NCI-H2107 (cell line): ENCODE measurements at regions not wholly inside any gene's neighbourhood (a gene's known extent, or its start where the extent isn't known, plus 50 kb on each side); places are given as distances from the start of the nearest gene placed in this dataset.

Source experiments
- DNase-seq: peaks from one replicate; lab custom pipeline; 2025; lab: John Stamatoyannopoulos, UW

DNA sequence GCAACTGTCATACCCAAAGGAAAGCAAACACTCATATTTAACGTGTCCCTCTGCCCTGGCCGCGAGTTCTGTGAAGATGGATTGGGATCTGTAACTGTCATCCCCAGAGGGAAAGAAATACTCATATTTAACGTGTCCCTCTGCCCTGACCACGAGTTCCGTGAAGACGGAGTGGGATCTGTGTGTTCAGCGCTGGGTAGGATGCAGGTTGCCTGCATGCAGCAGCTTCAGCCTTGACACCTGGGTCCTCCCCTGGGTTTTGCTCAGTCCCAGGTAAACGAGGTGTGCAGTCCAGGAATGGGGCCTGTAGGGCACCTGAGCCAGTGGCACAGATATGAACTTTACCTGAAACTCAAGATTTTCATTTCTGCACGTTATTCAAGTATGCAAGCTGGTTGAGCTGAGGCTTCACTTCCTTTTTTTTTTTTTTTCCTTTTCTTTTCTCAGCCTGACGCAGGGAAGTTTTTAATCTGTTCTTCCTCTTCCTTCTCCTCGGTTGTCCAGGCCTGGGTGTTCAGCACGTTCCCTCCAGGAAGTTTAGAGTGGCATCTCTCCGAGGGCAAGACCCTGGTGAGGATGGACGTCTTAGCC, 159.0 kb upstream of the SHH start:
- DNase-seq, result no peak

DNA sequence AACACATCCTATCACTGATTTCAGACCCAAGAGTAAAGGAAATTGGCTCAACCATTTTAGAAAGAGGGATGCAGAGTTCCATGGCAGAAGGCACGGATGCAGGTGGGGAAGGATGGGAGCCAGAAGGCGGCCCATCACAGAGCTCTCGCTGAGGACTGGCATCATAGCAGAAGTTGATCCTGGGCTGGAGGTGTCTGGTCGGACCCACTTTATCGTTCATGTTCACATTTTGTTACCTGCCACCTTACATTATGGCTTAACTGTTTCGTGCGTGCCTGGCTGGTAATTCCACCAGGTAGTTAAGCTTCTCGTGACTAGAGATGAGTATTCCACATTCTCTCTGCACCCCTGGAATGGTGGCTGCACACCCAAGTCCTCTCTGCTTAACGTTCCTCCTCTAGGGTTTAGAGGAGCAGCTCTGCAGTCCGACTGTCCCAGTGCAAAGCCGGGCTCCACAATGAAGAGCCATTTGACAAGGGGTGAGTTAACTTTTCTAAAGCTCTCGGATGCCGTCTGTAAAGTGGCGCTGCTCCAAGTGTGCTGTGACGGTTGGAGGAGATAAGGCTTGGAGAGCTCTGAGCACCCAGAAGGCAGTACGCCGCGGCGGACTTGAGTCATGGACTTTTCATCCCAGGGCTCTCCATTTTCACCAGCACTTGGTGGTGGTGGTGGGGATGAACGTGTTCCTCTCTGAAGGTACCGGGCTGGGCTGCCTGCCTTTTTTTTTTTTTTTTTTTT, 157.1 kb upstream of the SHH start:
- no peak for DNase-seq

DNA sequence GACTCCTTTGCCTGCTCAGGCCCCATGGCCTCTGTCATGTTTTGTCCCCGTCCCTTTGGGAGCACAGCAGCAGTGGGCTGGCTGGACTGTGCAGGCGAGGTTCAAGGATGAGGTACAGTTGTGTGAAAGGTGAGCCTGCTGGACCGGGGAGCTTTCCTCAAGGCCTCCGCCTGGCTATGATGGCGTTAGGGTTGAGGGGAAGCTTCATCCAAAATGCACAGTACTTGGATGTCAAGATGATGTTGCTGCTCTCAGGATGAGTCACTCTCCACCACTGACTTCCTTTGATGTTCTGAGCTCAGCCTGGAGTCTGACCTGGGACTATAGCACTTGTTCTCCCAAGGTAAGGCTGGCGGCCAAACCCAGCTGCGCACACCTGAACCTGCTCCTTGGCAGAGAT, 152.7 kb upstream of the SHH start:
- no peak for DNase-seq

DNA sequence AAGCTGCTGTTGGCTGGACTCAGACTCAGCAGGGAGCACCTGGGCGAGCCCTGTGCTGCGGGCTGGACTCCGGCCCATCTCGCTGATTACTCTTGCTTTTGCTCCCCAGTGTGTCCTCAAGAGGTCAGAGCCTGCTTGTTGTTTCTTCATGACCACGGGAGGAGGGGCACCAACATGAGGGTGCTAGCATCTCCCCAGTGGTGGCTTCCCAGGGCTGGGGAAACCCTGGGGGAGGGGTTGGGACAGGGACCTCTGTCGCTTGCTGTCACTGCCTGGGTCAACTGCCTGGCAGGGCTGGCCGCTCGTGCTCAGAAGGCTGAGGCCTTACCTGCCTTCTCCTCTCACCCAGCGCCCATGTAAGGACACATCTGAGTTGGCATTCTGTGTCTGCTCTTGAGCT, 152.3 kb upstream of the SHH start:
- no peak for DNase-seq

DNA sequence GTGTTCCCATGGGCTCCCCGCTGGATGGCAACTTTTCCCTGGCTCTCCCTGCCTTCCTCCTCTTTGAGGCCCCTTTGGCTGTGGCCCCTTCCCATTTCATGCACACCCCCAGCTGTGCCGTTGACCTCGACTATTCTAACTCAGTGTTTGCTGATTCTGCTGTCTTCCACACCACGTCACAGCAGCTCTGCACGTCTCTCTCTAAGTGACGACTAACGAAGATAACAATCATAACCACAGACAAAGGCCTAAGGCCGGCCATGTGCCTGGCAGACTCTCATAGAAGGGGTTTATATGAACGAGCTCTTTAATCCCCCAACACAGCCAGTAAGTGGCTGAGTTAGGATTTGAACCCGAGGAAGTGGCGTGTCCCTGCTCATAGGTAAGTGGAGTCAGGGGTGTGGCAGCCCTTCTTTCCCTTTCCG, 151.5 kb upstream of the SHH start:
- no peak for DNase-seq

DNA sequence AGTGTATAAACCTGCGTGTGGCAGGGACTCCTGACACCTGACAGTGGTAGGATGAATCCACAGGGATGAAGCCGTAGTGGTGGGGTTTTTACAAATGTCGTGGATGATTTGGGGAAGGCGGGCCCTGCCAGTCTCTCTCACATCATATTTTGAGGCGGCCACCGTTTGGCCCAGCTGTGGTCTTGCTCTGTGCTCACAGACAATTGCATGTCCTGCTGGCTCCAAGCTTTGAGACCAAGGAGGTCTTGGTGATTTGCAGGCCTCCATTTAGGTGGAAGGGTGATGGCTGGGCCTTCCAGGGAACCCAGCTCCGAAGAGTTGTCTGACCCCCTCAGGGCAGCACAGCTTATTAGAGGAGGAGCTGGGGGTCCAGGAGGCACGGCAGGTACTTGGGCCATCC, 151.1 kb upstream of the SHH start:
- no peak for DNase-seq

DNA sequence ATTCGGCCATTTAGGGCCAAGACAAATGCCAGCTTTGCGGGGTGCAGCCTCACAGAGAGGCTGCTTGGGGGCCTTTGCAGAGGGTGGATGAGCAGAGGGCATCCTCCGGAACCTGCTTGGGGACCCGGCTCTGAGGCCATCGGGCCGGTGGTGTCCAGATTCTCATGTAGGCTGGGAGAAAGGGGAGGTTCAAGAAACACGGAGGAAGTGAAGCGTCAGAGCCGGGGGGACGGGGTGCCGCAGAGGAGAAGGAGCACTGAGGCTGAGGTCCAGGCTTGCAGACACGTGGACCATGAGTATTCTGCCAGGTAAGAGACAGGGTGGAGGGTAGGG, 150.7 kb upstream of the SHH start:
- DNase-seq, result no peak

DNA sequence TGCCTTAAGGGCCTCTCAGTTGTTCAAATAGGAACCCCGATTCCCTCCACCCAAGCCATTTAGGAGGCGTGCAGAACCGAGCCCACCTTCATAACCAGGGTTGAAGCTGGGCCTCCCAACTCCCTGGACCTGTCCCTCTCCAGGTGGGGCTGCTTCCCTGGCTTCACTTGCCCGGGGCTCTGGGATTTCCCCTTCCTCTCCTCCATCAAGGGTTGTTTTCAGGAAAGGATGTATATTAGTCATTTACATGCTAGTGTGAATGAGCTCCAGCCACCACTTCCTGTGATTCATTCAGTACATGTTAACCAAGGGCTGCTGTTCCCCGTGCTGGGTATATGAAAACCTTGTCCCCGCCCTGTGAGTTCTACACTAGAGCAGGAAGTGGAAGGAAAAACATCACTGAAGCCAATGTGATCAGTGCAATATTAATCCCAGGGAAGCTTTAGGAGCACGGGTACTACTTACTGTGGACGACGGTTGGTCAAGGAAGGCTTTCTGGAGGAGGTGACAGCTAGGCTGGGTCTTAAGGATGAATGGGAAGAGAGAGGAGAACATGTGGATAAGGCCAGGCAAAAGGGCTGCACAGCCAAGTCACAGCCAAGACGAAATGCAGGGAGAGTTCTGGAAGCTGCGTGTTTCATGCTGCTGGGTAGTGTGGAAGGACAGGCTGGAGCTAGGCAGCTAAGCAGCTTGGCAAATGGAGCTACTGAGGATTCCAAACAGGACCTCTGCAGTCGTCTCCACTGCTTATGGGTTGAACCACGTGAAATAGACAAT, 150.1 kb upstream of the SHH start:
- DNase-seq, result no peak

DNA sequence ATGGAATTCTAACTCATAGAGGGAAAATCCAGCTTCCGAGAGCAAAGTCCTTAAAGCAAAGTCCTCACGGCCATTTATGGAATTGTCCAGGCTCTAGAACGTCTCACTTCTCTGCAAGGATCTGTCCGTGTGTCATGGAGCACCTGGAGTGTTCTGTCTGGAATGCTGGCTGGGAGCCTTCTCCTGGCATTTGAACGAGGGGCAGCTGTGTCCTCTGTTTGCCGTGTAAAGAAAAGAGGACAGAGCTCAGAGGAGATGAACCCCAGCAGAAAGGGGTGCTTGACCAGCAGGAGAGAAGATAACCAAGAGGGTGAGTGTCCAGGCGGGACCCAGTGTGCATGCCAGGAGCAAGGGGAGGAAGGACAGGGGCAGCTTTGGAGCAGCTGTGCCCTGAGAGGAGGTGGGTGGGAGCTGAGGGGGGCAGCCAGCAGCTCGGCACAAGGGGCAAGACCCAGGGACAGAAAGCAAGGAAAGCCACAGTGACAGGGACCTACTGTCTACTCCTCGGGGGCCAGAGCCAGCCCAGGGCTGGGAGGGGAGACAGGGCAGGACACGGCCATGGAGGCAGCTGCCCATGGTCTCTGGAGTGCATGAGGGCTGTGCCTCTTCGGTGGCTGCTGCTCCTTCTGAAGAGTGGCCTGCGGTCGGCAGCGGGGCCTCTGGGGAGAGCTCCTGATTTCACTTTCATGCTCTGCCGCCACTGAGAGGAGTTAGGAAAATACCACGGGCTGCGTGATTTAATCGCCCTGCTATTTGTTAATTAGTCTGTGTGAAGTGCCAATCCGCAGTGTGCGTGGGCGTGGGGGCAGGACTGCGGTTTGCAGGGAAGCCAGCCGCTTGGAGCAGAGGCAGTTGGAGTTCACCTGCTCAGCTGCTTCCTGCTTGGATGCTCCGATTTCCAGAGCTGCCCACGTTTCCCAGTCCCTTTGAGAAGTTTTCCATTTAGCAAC, 149.3 kb upstream of the SHH start:
- peak; percentile 58 for DNase-seq

DNA sequence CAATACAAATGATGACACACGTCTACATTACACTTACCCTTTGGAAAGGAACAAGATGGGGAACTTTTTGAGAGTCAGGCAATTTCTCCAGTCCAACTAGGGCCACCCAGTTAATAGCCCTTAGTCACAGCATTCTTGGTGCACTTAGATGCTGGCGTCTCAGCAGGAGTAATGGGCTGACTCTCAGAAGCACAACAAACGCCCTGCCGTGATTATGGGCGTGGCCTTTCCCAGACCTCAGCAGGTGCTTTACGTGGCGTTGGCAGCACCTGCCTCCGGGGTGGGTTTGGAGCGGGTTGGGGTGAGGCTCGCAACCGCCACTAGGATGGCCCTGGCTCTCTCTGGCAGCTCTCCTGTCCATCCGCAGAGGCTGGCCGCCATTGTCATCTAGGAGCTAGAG, 147.6 kb upstream of the SHH start:
- DNase-seq, result peak; percentile 6

DNA sequence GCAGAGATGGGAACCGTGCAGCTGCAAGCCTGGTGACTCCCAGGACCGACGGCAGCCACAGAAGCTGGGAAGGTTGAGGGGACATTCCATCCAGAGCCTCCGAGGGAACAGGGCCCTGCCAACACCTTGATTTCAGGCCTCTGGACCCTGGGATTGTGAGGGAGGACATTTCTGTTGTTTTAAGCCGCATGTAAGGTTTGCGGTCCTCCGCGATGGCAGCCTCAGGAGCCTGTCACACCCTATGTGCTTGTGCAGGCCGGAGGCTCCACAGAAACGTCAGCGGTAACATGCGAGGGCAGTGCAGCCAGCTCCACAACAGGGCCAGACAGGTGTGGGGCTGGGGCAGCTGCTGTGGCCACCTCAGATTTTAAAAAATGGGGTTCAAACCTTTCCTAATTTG, 144.7 kb upstream of the SHH start:
- DNase-seq, result no peak

DNA sequence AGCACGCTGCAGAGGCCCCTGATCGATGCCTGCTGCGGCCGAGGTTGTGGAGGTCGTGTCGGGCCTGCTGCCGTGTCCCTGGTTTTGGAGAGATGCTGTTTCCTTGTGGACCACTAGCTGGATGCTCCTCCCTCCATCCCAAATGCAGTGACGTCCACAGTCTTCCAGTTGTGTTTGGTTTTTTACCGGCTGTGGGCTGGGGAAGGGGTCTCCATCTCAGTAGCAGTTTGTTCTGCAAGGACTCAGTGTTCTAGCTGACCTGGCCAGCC, 143.0 kb upstream of the SHH start:
- no peak for DNase-seq

DNA sequence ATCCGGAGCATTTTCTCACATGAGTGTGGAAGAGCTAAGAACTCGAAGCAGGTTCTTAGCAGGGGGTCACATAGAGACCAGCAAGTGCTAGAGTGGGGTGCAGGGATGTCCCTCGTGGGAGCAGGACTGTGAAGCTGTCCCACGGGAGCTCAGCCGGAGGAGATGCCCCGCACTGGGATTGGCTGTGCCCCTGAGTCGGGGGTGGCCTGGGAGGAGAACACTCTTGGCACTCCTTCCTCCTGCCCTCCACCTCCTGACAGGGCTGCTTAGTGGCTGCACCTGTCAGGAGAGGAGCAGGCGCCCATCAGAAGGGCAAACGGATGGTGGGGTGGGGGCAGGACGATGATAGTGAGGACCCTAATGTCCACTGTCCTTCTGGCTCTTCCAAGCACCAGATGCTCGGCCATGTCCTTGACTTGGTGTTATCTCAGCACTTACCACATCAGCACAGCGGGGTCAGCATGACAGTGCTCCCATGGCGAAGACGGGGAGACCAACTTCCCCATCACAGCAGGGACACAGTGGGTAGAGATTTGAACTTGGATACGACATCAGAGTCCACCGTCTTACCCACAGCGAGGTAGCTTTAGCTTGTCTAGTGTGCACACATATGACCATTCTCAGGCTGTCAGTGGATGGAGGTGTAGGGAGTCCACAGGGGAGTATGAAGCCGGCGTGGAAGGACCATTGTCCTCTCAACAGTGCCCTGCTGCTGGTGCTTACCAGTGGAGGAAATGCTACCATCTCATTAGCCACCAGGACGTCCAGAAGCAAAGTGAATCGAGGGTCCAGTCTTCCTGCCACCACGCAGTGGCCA, 142.5 kb upstream of the SHH start:
- DNase-seq, result no peak

DNA sequence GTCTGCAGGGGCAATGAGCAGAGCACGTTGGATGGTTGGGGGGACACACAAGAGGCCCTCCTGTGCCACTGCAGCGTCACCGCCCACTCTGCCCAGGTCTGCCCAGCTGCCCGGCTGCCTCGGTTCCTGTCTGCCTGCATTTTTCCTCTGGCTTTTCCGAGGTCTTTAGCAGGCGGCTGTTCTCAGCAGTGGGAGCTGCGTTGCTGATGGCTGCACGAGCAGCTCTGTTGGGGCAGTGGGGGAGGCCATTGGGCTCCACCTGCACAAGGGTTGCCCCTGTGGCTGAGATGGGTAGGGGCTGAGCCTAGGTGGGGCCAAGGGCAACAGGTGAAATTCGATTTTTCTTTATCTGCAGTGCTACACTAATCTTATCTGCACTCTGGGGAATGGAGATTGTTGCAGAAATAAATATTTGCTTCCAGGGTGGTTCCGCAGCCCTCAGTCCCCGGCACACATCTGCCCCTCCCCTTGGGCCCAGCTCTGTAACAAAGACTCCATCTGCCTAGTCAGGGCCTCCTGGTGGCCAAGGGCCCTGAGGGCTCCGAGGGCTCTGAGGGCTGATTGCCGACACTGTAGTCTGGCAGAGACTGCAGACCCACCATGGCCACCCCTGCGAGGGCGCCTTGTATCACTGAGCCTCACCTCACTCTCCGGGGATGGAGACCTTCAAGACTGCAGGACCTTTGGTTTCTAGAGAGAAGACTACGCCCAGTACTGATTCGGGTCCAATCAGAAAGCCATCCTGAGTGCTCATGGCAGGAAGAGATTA, 141.7 kb upstream of the SHH start:
- DNase-seq, result no peak

DNA sequence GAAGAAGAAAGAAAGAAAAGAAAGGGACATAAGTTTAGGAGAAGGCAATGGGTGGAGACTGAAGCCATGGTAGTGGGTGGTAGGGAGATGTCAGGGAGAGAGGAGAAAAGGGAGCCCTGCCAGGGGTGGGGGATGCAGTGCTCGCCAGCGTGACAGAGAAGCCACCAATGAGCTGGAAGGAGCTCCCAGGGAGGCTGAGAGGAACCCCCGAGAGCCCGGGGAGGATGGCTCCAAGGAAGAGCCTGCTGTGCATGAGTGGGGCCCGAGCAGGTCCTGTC, 141.2 kb upstream of the SHH start:
- DNase-seq, result no peak

DNA sequence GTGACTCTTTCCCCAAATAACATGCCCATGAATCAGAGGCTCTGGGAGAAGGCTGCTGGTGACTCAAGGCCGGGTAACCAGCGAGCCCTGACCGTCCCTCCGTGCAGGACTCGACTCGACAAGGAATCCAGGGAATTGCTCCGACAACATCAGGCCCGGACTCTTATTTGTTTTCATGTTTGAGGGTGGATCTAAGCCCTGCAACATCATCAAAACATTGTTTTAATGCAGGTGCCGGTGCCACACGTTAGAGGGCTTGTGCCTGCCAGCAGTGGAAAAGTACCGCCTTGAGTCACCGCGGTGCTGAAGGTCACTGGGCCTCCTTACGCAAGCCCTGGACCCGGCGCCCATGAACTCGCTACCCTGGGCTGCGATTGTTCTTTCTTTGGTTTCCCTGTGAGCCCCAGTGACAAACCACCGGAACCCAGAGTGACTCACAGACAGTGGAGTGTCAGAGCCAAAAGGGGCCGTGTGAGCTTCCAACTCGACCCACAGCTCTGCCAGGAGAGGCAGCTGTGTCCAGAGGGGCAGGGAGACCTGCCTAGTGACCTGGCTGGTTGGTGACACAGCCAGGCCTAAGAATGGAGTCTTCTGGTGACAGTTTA, 139.4 kb upstream of the SHH start:
- no peak for DNase-seq

DNA sequence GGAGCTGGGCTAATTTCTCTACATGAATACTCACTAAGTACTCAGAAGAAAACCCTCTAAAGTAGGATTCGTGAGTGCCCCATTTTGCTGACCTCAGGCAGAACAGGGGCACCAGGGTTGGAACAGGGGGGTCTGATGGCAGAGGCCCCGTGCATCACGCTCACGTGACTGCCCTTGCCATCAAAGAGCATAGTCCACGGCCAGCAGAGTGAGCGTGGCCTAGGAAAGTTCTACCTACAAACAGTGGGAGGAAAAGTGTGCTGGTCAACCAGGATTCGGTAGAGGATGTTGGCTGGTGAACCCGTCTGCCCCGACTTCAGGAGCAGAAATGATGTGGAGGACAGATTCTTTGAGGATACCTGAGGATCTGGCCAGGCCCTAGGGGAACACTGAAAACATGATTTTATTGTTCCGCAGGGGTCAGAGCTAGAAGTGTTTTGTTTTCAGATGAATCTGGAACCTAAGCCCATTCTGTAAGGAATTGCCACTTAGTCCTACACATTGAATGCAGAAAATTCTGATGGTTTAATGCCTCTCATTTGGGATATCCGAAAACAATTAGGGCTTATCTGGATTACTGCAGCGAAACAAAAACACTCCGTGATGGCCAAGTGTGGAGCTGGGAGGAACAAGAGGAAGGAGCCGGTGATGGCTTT, 138.8 kb upstream of the SHH start:
- no peak for DNase-seq

DNA sequence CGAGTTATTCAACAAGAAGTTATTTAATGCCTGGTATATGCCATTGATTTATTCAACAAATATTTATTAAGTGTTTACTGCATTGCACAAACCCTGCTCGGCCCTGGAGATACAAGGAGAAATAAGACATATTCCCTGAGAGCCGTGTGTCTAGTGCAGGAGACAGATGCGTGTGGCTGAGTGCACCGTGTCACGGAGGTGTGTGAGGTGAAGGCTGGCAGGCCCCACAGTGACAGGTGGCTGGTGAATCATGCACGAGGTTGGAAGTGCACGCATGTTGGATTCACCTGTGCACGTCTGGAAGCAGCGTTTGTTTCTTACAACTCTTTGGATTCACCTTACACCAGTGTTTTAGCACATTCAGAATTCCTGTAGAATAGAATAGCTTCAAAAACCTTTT, 136.6 kb upstream of the SHH start:
- DNase-seq, result no peak

DNA sequence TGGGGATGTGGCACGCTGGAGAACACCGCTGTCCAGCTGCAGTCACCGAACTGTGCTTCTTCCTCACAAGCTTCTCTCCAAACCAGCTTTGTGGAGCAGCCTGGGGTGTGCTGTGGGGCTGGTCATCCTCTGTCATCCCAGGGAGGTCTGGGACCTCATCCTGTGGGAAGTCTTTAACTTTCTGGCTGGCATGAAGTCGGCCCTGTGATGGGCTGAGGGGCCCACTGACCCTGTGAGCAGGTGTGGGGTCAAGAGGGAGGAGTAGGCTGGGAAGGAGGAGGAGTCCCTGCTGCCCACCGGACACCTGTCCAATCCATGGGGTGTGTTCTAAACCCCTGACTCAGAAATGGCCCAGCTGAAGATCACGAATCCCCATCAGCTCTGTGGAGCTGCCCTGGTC, 136.2 kb upstream of the SHH start:
- DNase-seq, result no peak

DNA sequence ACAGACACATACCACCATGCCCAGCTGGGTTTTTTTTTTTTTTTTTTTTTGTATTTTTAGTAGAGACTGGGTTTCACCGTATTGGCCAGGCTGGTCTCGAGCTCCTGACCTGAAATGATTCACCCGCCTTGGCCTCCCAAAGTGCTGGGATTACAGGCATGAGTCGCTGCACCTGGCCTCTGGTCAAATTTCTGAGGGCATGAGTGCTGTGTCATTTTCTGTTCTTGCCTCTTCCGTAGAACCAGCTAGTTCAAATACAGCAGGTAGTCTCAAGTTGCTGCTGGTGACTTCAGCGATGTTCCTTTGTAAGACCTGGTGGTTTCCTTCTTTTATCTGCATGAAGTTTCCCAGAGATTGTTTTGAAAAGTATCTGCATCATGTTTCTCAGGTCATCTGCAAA, 134.8 kb upstream of the SHH start:
- DNase-seq, result no peak
